ENCODE measurements at regions not wholly inside any gene's neighbourhood (a gene's known extent, or its start where the extent isn't known, plus 50 kb on each side); places are given as distances from the start of the nearest gene placed in this dataset.

- DNase-seq (ENCODE audit: low read depth in 1 of 2, low spot score in 1 of 2) = no peak
- H3K27ac ChIP-seq = no peak overlapping the region
- no peak overlapping the region for H3K4me2 ChIP-seq
- POLR2A ChIA-PET = no interaction called here
- H3K9me3 ChIP-seq = no peaks in the 10 kb centered on the region
- WGBS (ENCODE audit: missing lambda C conversion rate) = 0% methylated on average over 4 of the region's 4 CpGs
- CTCF ChIA-PET = no interaction called here
- H3K4me1 ChIP-seq = no peaks in the 10 kb centered on the region
- no peak overlapping the region for H3K4me3 ChIP-seq
- TF ChIP-seq BHLHE40 (IDR thresholded peaks at IDR 0.05; ENCODE audit: low read depth, low read length) = no peak
- TF ChIP-seq HOXB13 (CRISPR knock-in tag; IDR thresholded peaks at IDR 0.05; ENCODE audit: low read depth) = no peak
- TF ChIP-seq KDM5A (IDR thresholded peaks at IDR 0.05) = no peak
- no peak for TF ChIP-seq FOXS1 (CRISPR knock-in tag; IDR thresholded peaks at IDR 0.05)
- TF ChIP-seq ELK1 (IDR thresholded peaks at IDR 0.05; ENCODE audit: low read depth, low read length) = no peak
- no peak for TF ChIP-seq TFCP2L1 (CRISPR knock-in tag; IDR thresholded peaks at IDR 0.05)
- no peak for TF ChIP-seq CBX8 (IDR thresholded peaks at IDR 0.05)
- no peak for TF ChIP-seq MYC (IDR thresholded peaks at IDR 0.05; ENCODE audit: borderline replicate concordance, low read length)
- TF ChIP-seq NFE2L2 (conservative IDR thresholded peaks at IDR 0.05; ENCODE audit: low read length) = no peak
- no peak for TF ChIP-seq HES2 (IDR thresholded peaks at IDR 0.05)
- no peak for TF ChIP-seq MAZ (IDR thresholded peaks at IDR 0.05; ENCODE audit: borderline replicate concordance, low read depth, low read length)
- no peak for TF ChIP-seq CTCF (IDR thresholded peaks at IDR 0.05)
- no peak for TF ChIP-seq SREBF2 (IDR thresholded peaks at IDR 0.05)
- TF ChIP-seq HOXA7 (CRISPR knock-in tag; IDR thresholded peaks at IDR 0.05) = no peak
- no peak for TF ChIP-seq NPAS2 (CRISPR knock-in tag; IDR thresholded peaks at IDR 0.05; ENCODE audit: borderline replicate concordance)
- FAIRE-seq = no peak
- no peak for ATAC-seq
These were observed 276.0 kb upstream of the TRIB2 start for GRCh38 chr2:12440731-12441130.

- no peak overlapping the region for H3K4me2 ChIP-seq
- H3K27ac ChIP-seq = no peak overlapping the region
- WGBS (ENCODE audit: missing lambda C conversion rate) = 15% methylated on average over 7 of the region's 7 CpGs
- no peaks in the 10 kb centered on the region for H3K4me1 ChIP-seq
- H3K9me3 ChIP-seq = no peaks in the 10 kb centered on the region
- TF ChIP-seq RNF2 (IDR thresholded peaks at IDR 0.05; ENCODE audit: borderline replicate concordance, low read depth) (no peak), RARB (CRISPR knock-in tag; IDR thresholded peaks at IDR 0.05) (no peak), E2F6 (IDR thresholded peaks at IDR 0.05; ENCODE audit: borderline replicate concordance, low read depth) (no peak), CBX2 (IDR thresholded peaks at IDR 0.05; ENCODE audit: borderline replicate concordance, low read depth) (no peak), ATOH8 (CRISPR knock-in tag; IDR thresholded peaks at IDR 0.05; ENCODE audit: low read depth) (no peak), POLR2AphosphoS2 (conservative IDR thresholded peaks at IDR 0.05; ENCODE audit: low read length) (no peak)
- no peak for FAIRE-seq
- POLR2A ChIA-PET = no interaction called here
- DNase-seq (ENCODE audit: low read depth in 1 of 2, low spot score in 1 of 2) = no peak
- ATAC-seq = no peak
- H3K4me3 ChIP-seq = no peak overlapping the region
- CTCF ChIA-PET = interaction anchor here (0.6 to 0.7 kb wide), 2 partner anchors 498 to 1325 kb away, joined by 3 to 4 read pairs; no protein-coding TSS in a partner anchor
These were observed 274.8 kb upstream of the TRIB2 start for GRCh38 chr2:12441750-12442475.

Data from A549 (cell line).